Left kidney (tissue), 1 donor: ENCODE measurements at regions not wholly inside any gene's neighbourhood (a gene's known extent, or its start where the extent isn't known, plus 50 kb on each side); places are given as distances from the start of the nearest gene placed in this dataset.

Source experiments
- DNase-seq: peaks from one replicate; pipeline ENCODE4 v3.0.0-alpha.2; 2013

DNA sequence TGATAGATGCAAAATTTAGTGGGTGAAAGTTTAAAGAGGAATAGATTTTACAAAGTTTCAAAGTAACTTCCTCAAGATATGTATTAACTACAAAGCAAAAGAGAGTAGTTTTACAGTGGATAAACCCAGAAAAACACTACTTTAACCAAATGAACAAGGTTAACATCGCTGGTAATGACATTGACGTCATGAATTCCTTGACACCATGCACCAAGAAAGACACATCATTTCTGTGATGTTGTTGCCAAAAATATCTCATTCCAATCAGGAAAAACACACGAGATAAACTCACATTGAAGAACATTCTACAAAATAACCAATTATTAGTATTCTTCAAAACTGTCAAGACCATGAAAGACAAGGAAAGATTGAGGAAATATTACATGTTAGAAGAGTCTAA lies 605.6 kb upstream of the SETBP1 start:
- DNase-seq, result no peak

DNA sequence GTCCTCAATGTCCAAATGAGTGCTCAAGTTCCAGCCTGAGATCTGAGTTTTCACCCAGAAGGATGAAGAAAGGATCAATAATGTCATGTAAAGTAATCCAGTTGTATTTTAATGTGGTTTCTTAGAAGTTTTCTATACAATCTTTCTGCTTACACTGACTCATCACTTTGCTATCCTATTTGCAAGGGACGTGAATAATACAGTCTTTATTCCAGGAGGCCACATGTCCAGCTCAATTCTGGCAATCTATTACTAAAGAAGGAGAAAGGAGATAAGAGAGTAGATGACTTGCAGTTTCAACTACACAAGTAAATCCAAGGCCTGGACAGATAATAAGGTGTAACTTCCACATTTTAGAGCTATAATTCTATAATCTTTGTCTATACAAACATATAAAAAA lies 601.1 kb upstream of the SETBP1 start:
- DNase-seq, result no peak

DNA sequence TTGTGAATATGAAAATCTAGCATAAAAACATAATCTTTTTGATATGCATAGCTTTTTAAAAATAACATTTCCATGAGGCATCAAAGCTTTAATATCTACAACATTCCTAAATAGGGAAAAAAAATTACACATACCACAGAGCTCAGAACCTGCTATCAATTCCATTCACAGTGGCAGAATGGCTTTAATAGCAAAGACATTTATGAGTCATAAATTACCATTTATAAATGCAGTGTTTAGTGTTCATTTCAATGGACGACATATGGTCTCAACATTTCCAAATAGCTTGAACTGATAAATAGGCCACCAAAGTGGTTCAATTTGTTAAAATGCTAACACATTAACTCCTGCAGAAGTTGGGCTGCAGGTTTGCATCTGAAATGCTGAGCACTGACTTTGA lies 600.6 kb upstream of the SETBP1 start:
- no peak for DNase-seq

DNA sequence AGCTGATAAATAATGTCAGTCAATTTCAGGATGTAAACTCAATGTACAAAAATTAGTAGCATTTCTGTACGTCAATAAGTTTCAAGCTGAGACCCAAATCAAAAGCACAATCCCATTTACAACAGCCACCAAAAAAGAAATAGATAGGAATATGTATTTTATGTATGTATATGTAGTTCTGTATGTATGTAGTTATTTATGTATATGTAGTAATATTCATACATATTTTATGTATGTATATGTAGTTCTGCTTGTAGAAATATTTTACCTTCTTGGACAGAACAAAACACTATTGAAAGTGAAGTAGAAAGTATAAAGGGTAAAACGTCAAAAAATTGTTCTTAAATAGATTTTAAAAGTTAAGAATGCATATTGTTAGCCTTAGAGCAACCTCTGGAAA lies 591.0 kb upstream of the SETBP1 start:
- no peak for DNase-seq

DNA sequence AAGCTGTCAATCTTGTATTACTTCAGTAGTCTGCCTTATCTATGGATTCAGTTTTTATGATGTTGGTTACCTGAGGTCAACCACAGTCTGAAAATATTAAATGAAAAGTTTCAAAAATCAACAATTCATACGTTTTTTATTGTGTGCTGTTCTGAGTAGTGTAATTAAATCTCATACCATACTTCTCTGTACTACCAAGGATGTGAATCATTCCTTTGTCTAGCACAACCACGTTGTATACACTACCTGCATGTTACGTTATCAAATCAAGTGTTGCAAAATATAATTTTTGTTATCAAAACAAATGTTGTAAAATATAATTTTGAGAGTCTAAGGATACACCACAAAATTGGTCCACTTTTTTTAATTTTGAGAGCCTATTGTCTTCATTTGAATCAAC lies 590.2 kb upstream of the SETBP1 start:
- no peak for DNase-seq

DNA sequence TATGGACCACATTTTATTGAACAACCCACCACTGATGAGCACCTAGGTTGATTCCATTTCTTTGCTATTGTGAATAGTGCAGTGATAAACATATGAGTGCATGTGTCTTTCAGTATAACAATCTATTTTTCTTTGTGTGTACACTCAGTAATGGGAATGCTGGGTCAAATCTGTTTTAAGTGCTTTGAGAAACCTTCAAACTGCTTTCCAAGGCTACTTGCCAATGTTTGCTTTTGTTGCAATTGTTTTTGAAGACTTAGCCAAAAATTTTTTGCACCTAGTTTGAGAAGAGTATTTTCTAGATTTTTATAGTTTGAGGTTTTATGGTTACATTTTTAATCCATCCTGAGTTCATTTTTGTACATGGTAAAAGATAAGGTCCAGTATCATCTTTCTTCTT lies 587.4 kb upstream of the SETBP1 start:
- DNase-seq, result no peak

DNA sequence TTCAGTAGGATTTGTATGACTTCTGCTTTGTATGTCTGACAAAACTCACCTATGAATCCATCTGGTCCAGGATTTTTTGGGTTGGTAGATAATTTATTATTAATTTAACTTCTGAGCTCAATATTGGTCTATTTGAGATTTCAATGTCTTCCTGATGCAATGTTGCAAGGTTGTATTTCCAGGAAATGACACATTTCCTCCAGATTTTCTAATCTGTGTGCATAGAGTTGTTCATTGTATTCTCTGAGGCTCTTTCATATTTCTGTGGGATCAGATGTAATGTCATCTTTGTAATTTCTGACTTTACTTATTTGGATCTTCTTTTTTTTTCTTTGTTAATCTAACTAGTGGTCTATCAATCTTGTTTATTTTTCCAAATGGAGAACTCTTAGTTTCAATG lies 584.7 kb upstream of the SETBP1 start:
- DNase-seq, result no peak

DNA sequence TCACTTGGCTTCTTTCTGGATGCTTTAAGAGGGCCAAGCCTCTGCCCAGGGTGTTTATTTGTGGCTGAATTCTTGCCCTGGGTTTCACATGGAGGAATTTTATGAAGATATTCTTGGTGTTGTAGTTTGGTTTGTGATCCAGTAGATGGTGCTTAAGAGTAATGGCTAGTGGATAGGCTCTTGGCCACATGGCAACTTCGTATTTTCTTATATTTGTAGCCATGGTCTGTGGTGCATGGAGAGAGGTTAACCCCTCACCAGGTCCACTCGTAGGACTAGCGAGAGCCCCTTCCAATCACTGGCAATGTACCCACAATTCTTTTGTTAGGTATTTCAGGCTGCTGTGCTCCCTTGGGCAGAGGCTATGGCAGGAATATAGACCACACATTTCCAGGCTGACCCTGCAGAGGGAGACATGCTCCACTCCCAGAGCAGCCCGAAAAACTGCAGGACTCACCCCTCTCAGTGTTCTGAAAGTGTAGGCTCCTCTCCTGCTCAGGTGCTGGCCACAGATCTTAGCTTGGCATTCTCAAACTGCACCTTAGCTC lies 582.1 kb upstream of the SETBP1 start:
- DNase-seq, result no peak

DNA sequence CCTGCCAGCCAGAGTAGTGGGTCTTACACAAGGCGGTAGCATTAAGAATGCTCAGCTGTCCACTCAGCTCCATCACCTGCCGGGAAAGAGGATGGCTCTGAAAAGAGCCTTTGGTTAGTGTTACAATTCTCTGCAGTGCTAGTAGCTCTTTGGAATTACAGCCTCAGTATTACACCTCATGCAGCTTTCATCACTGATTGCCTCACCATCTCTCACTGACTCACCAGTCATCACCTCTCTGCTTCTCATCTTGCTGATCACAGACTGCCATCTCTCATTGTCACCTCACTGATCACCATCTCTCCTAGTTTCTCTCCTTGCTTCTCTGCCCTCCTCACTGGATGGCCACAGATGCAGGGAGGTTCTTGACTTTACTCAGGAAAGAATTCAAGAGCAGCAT lies 573.5 kb upstream of the SETBP1 start:
- no peak for DNase-seq

DNA sequence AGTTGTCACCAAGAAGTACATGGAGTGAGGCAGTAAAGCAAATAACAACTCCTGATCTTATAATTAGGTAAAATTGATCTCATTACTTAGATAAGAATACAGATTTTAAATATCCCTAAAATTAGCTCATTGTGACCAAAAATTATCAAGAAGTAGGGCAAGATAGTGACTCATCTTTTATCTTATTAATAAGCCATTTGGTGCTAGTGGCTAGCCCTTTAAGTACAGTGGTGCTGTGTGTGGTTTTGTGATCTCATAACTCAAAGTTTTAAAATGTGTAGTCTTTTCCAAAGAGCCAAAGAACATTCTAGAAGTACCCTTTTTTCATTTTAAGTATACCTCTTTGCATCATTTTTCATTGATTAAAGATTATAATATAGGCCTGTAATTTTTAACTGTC lies 569.4 kb upstream of the SETBP1 start:
- no peak for DNase-seq

DNA sequence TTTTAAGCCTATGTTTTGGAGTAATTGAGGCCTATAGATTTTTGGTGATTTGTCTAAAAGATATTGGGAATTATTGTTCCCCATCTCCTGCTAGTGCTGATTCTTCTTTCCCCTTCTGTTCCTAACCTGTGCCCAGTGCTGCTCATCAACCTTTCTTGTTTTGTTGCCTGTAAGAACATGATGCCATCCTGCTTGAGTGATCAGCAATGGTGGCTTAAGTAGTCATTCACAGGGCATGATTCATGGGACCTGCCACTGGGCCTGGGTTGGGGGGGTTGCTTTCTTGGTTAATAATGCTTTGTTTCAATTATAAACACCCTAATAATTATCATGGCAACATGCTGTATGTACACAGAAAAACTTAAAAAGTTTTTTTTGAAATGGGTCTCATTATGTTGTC lies 562.9 kb upstream of the SETBP1 start:
- DNase-seq, result no peak

DNA sequence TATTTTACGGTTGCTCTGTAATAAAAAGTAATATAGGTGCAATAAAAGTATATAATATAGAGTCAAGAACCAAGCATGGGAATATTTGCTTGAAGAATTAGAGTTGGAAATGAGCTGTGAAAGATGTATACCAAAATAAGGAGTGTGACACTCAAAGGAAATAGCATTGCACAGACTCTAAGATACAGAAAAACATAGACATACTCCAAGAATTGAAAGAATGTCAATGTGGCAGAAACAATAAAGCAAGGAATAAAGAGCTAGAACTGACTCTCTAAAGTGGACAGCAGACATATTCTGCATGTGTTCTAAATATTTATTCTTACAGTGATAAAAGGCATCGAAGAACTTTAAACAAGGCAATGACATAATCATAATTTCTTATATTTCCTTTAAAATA lies 561.1 kb upstream of the SETBP1 start:
- no peak for DNase-seq

DNA sequence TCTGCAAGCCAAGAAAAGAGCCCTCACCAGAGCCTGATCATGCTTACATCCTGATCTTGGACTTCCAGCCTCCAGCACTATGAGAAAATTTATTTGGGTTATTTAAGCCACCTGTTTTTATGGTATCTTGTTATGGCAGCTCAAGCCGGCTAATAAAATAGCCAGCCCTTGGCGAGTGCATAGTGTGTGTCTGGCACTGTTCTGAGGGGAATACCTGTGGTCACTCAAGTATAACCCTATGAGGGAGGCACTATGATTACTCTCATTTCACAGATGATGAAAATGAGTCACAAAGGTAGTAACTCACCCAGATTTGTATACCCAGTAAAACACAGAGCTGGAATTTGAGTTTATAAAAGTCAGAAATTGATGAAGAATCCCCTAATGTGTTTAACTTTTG lies 556.9 kb upstream of the SETBP1 start:
- DNase-seq, result peak; percentile 4

DNA sequence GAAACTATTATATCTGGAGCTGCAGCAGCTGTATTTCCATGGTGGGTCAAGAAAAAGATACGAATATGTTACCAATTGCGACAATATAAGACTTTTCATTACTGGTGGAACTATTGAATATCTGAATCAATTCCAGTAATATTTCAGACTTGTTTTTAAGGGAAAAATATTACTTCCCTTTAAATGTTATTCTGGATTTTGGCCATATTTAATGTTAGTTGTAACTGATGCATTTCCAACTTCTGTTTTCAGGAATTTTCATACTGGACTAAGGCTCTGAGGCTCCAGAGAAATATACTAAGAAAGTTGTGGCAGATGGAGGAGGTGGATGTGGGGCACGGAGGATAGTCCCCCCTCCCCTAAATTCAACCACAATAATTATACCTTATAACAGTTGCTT lies 555.2 kb upstream of the SETBP1 start:
- no peak for DNase-seq

DNA sequence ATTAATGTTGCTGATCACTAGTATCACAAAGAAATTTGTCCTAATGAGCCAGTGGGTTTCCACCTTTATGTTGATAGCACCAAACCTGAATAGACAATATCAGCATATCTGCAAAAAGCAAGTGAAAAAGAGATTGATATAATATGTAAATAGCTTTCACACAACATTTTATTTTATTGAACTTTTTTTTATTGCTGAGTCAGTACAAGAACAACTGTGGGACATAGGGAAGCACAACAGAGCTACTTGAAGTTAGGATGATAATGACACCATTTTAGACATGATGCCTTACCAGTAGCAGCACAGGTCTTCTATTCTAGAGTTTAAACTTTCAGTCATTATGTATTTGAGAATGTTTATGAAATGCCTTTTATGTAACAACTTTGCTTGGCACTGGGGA lies 554.1 kb upstream of the SETBP1 start:
- no peak for DNase-seq

DNA sequence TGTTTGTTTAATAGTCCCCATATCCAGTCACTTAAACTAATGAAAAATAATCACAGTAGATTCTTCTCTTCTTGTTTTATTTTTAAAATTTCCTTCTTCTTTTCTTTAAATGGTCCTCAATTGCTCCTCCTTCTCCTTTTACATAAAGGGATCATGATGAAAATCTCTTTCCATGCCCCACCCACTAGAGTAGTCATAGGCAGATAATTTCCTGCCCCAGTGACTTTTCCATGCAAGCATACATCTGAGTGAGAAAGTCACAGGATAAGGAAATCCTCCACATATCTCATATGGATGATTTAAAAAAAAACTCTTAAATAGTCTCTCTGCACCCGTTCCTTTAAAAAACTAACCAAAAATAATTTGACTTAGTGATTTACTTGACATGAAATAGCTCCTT lies 552.3 kb upstream of the SETBP1 start:
- DNase-seq, result no peak

DNA sequence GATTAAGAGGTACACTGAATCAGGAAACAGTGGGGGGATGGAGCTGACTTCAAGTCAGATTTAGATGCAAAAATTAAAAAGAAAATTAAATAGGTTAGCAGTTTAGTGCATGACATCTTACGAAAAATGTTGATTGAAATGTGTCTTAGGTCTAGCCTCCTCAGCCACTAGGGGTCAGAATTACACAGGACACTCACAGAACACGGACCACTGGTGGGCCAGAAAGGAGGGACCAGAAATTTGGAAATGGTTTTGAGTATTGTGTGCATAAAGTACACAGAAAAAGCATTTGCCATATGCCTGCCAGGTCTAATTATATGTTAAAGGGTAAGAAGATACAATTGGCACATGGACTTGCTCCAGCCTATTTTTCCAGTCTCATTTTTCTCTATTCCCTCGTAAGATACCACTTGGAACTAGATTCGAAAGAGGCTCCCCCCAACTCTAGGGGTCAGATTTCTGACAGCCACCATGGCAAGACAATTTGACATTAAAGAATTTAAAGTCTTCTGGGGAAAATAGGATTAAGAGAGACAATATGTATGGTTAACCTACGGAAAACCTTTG lies 550.2 kb upstream of the SETBP1 start:
- DNase-seq, result peak; percentile 46

DNA sequence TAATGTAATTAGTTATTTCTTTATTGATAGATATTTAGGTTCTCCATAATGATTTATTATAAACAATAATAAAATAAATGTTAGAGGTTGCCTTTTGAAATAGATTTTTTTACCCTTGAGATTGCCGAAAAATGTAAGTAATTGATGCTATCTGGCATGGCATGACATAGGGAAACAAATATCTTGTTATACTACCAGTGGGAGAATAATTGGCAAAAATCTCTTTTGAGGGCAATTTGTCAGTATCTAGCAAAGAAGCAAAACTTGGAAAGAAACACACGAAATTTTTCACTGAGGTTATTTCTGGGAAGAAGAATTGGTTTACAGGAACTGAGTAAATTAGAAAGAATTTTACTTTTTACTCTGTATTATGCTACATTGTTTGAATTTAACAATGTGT lies 547.2 kb upstream of the SETBP1 start:
- no peak for DNase-seq

DNA sequence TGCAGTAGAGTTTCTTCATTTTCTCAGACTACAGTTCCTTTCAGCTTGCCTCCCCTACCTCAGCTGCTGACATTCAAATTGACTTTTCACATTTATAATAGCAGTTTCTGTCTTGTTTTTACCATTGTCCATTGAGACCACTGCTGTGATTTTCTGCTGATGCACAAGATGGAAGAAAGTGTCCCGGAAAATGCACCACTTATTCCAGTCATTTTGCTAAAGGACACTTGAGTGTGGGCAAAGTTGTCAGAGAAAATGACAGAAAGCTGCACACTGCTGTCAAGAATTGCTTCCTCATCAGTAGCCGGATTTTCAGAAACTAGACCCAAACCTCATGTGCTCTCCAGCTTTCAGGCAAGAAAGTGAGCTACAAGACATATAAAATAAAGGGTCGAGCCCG lies 546.2 kb upstream of the SETBP1 start:
- no peak for DNase-seq

DNA sequence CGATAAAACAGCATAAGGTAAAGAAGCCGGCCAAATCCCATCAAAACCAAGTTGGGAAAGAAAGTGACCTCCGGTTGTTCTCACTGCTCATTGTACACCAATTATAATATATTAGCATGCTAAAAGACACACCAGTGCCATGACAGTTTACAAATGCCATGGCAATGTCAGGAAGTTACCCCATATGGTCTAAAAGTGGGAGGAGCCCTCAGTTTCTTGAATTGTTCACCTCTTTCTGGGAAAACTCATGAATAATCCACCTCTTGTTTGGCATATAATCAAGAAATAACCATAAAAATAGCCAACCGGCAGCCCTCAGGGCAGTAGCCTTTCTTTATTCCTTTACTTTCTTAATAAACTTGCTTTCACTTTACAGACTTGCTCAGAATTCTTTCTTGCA lies 544.9 kb upstream of the SETBP1 start:
- no peak for DNase-seq

DNA sequence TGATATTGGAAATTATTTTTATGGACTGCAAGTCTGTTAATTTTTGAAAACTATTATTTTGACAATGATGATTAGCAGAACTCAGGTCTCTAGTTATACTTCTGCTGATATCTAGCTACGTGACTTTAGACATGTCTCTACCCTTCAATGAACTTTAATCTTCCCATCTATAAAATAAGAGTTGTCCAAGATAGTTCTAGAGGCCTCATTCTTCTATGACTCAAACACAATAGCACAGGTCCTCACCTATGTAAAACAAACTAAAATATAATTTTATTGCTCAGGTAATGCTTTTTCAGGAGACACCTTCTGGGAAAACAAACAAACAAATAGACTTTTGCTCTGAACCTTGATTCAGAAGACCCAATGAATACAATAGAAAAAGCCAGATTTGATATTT lies 544.4 kb upstream of the SETBP1 start:
- DNase-seq, result no peak

DNA sequence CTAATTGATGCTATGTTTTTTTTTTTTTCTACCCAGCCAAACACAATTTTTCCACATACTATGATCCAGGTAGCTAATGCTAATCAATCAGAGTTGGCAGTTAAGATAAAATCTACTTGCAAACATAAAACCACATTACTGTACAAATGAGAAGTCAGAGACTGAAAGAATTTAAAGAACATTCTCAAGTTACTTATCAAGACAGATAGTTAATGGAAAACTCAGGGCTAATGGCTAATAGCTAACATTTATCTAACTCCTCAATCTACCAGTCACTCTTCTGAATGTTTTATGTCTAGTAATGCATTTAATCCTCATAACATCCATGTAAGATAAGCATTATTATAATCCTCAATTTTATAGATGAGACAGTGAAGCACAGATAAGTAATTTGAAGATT lies 537.6 kb upstream of the SETBP1 start:
- DNase-seq, result no peak

DNA sequence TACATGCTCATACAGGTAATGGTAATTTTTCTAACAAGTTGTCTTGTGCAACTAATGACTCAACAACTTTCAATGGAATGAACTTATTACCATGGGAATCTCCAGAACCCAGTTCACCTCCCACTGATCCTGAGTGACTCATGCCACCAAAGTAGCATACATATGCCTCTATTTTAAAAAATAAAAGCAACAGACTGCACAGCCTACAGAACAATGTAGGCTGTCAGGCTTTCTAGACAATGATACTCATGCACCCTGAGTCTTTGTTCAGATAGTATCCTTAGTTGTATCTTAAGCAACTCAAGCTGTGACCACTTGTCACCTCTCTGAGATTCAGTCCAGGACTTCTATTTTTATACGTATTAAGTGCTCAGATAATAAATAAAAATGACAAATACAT lies 531.0 kb upstream of the SETBP1 start:
- no peak for DNase-seq

DNA sequence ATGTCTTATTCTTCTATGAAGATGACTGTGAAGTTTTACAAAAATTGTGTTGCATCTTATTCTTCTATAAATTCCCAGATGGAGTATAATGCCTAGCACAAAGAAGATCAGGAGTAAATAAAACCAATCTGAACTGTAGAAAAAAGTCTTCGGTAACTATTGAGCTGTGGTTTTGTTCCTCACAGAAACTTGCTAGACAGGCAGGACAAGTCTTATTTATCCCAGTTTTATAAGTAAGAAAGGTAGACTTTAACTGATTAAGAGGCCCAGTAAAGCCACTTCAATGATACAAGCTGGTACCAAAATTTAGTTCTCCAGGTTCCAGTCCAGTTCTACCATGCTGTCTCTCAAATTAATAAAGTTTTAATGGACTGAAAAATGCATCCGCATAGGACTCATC lies 526.7 kb upstream of the SETBP1 start:
- DNase-seq, result no peak

DNA sequence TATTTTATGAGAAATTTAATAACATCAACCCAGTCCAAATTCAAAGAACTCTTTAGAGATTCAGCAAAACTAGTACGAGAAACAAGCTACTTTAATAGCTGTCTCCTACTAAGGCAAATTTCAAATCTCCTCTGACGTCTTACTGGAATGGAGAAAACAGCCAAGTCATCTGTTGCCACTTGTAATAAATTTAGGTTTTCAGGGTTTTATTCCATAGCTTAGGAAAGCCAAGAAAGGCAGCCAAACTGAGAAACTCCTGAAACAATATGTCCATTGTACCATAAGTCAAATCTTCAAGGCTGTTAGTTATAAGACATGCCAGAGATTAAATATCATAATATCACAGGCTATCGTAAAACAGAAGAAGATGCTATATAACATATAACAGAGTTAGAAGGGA lies 524.6 kb upstream of the SETBP1 start:
- DNase-seq, result peak; percentile 17
